Gastrocnemius medialis (tissue), 4 donors: ENCODE measurements at regions not wholly inside any gene's neighbourhood (a gene's known extent, or its start where the extent isn't known, plus 50 kb on each side); places are given as distances from the start of the nearest gene placed in this dataset.
A peak's percentile ranks its signal among the peaks of the same experiment; 100 is the strongest.

Source experiments
- ATAC-seq, 2 donors: fragments of 150-250 bp; one replicate each; pipeline ENCODE4 v1.9.1; 2016
- DNase-seq, 2 donors: peaks; one replicate each; pipeline ENCODE4 v3.0.0-alpha.2; 2019
- H3K27ac ChIP-seq, 4 donors: fragments of 200-600 bp; sonication (generic); 1 replicate in 1 of 4; 2 replicates in 3 of 4; pipeline ENCODE4 v1.5.1; 2016 to 2018; ENCODE audit warnings: mild to moderate bottlenecking in 2 of 4, moderate library complexity in 1 of 4
- H3K27me3 ChIP-seq, 3 donors: fragments of 200-600 bp; sonication (generic) in 2 of 3; 1 replicate in 1 of 3; 2 replicates in 2 of 3; pipeline versions ENCODE4 v1.5.1 to v1.6.0; 2016 to 2019; ENCODE audit warnings: mild to moderate bottlenecking in 1 of 3, moderate library complexity in 1 of 3
- H3K36me3 ChIP-seq, 2 donors: fragments of 200-600 bp; sonication (generic) in 1 of 2; one replicate each; pipeline ENCODE4 v1.5.1; 2017 to 2018
- H3K4me1 ChIP-seq, 2 donors: fragments of 200-600 bp; sonication (generic) in 1 of 2; one replicate each; pipeline ENCODE4 v1.5.1; 2016 to 2017; ENCODE audit warnings: mild to moderate bottlenecking in 2 of 2
- H3K4me3 ChIP-seq, 4 donors: fragments of 200-600 bp; sonication (generic) in 3 of 4; 1 replicate in 1 of 4; 2 replicates in 3 of 4; pipeline ENCODE4 v1.5.1; 2016 to 2019; ENCODE audit warnings: mild to moderate bottlenecking in 2 of 4
- H3K9me3 ChIP-seq, 3 donors: fragments of 200-600 bp; sonication (generic) in 2 of 3; 1 replicate in 1 of 3; 2 replicates in 2 of 3; pipeline ENCODE4 v1.5.1; 2016 to 2019
- POLR2A ChIP-seq, 2 donors: fragments of 450-650 bp; IDR thresholded peaks; one replicate each; pipeline ENCODE4 v1.6.1; 2017; ENCODE audit warnings: antibody characterized with exemption in 2 of 2, mild to moderate bottlenecking in 2 of 2, moderate library complexity in 2 of 2
- in situ Hi-C, 4 donors: fragments of 200-750 bp; cut with MboI; loops; one replicate each; pipeline versions ENCODE4 v1.15.0 to v1.8.0; 2017; ENCODE audit warnings: low sequenced_read_pairs in 4 of 4
- intact Hi-C: fragments of 100-400 bp; cut with DNase I; formaldehyde crosslinking; loops from one replicate; pipeline ENCODE4 v1.15.1; 2023; ENCODE audit warnings: low total_unique reads
- microRNA-seq, 2 donors: library from miRNA; unstranded; fragments of <30 nt; microRNA quantifications; one replicate each; pipeline ENCODE4, GENCODE V29; 2016; ENCODE audit warnings: borderline replicate concordance in 2 of 2
- TF ChIP-seq, protein P1 (sequence below), 5 experiments: fragments of 450-650 bp in 3 of 5; fragments of 200-600 bp in 2 of 5; sonication (generic) in 2 of 5; IDR thresholded peaks in 4 of 5; conservative IDR thresholded peaks in 1 of 5; 1 replicate in 4 of 5; 2 replicates in 1 of 5; pipeline ENCODE4 v1.5.1; 2016 to 2019; ENCODE audit warnings: antibody characterized with exemption in 5 of 5, mild to moderate bottlenecking in 3 of 5, moderate library complexity in 3 of 5

DNA sequence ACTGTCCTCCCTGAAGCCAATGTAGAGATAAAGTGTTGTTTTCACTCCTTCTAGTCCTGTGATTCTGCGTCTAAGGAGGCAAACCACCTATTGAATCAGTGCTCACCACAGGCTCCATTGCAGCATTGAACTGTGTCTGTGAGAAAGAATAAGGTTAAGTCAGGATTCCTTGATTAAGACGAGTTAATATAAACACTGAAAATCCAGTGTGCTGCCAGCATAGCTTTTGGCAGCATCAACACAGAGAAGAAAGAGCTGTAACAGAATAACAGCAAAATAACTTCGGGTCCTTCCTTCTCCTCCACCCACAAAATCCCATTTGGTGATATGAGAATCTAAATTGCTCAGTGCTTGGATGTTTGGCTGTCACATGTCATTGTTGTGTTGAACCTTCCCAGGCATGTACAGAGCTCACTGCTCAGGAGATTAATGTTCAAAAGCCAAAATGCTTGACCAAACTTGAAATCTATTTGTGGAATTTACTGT, 185.2 kb upstream of the DDI1 start:
- TF ChIP-seq, protein P1, sequence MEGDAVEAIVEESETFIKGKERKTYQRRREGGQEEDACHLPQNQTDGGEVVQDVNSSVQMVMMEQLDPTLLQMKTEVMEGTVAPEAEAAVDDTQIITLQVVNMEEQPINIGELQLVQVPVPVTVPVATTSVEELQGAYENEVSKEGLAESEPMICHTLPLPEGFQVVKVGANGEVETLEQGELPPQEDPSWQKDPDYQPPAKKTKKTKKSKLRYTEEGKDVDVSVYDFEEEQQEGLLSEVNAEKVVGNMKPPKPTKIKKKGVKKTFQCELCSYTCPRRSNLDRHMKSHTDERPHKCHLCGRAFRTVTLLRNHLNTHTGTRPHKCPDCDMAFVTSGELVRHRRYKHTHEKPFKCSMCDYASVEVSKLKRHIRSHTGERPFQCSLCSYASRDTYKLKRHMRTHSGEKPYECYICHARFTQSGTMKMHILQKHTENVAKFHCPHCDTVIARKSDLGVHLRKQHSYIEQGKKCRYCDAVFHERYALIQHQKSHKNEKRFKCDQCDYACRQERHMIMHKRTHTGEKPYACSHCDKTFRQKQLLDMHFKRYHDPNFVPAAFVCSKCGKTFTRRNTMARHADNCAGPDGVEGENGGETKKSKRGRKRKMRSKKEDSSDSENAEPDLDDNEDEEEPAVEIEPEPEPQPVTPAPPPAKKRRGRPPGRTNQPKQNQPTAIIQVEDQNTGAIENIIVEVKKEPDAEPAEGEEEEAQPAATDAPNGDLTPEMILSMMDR (IDR thresholded peaks at IDR 0.05 in 4 of 5, conservative IDR thresholded peaks at IDR 0.05 in 1 of 5): no peak
- peak in 1 of 2 donors; percentile 18 for TF ChIP-seq POLR2A (IDR thresholded peaks at IDR 0.05)
- DNase-seq (no peak), ATAC-seq (peak; percentile 76 to 80)
- Histone ChIP-seq H3K27me3 (no peaks in the 10 kb centered on the region), H3K4me3 (no peak overlapping the region), H3K9me3 (no peaks in the 10 kb centered on the region), H3K36me3 (no peaks in the 10 kb centered on the region), H3K27ac (peak overlapping the region in 2 of 4 donors; percentile 4 to 21), H3K4me1 (no peaks in the 10 kb centered on the region)
- intact Hi-C loops: no loop called here
- in situ Hi-C loops: no loop called here

Small RNA genes in the stretch of these regions (microRNA-seq; reads per million reads assigned to microRNA genes)
- gene MIR4693: 0 reads per million in 2 donors
